ENCODE measurements at regions not wholly inside any gene's neighbourhood (a gene's known extent, or its start where the extent isn't known, plus 50 kb on each side); places are given as distances from the start of the nearest gene placed in this dataset.

DNA sequence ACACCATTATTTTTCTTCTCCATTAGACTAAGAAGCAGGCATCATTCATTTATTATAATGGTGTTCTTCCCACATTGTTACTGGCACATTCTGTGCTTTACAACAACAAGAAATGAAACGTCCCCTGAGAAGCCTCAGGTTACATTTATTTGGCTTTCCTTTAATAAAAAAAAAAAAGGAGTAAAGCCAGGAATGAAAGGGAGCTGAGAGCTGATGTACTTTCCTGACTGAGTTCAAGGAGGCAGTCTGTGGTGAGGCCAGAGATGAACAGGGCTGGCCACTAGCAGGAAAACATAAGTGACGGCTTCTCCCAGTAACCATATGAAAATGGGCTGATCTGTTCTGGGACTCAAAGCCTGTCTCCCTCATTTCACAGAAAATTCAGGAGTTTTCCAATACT, 742.1 kb downstream of the MAFB start:
- Histone ChIP-seq H3K9me3 (no peaks in the 10 kb centered on the region), H3K36me3 (no peaks in the 10 kb centered on the region), H3K4me3 (no peak overlapping the region), H3K27me3 (no peaks in the 10 kb centered on the region), H3K4me1 (no peaks in the 10 kb centered on the region), H3K27ac (no peak overlapping the region)
- intact Hi-C loops (cut with DNase I) = no loop called here
- TF ChIP-seq CTCF (IDR thresholded peaks at IDR 0.05) (no peak), POLR2AphosphoS5 (IDR thresholded peaks at IDR 0.05; ENCODE audit: insufficient read depth in 1 of 2, low read depth in 1 of 2) (no peak), POLR2A (IDR thresholded peaks at IDR 0.05) (no peak)
- no peak for DNase-seq (ENCODE audit: extremely low spot score in 2 of 2)

GRCh38 chr20:39946053-39946810, 742.8 kb downstream of the MAFB start:
- Histone ChIP-seq H3K36me3 (no peaks in the 10 kb centered on the region), H3K27ac (no peak overlapping the region), H3K9me3 (no peaks in the 10 kb centered on the region), H3K27me3 (no peaks in the 10 kb centered on the region), H3K4me3 (no peak overlapping the region), H3K4me1 (peaks cover 5% of the 10 kb centered on the region)
- TF ChIP-seq POLR2A (IDR thresholded peaks at IDR 0.05) (no peak), CTCF (IDR thresholded peaks at IDR 0.05) (no peak), POLR2AphosphoS5 (IDR thresholded peaks at IDR 0.05; ENCODE audit: insufficient read depth in 1 of 2, low read depth in 1 of 2) (no peak)
- intact Hi-C loops (cut with DNase I) = no loop called here
- DNase-seq (ENCODE audit: extremely low spot score in 2 of 2) = no peak

DNA sequence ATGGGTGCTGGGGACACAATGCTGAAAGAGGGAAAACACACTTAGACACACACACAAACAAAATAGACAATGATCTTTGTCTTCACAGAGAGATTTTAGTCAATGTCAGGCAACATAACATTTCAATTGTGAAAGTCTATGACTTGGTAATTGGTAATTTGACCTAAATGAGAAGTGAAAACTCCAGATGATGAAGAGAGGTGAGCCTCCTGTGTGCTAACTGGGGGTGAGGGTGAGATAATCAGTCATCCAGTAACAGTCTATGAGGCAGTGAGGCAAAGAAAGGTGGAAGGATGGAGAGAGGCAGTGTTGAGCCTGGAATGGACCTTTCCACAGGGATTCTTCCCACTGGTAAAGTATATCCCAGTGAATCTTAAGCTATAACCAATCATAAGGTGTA, 744.2 kb downstream of the MAFB start:
- intact Hi-C loops (cut with DNase I) = no loop called here
- DNase-seq (ENCODE audit: extremely low spot score in 2 of 2) = no peak
- Histone ChIP-seq H3K9me3 (no peaks in the 10 kb centered on the region), H3K27me3 (no peaks in the 10 kb centered on the region), H3K36me3 (no peaks in the 10 kb centered on the region), H3K27ac (no peak overlapping the region), H3K4me3 (no peak overlapping the region), H3K4me1 (peaks cover 9% of the 10 kb centered on the region)
- TF ChIP-seq POLR2AphosphoS5 (IDR thresholded peaks at IDR 0.05; ENCODE audit: insufficient read depth in 1 of 2, low read depth in 1 of 2) (no peak), POLR2A (IDR thresholded peaks at IDR 0.05) (no peak), CTCF (IDR thresholded peaks at IDR 0.05) (no peak)

- intact Hi-C loops (cut with DNase I) = no loop called here
- no peak for TF ChIP-seq POLR2AphosphoS5 (IDR thresholded peaks at IDR 0.05; ENCODE audit: insufficient read depth in 1 of 2, low read depth in 1 of 2)
- no peak for TF ChIP-seq POLR2A (IDR thresholded peaks at IDR 0.05)
- no peak for TF ChIP-seq CTCF (IDR thresholded peaks at IDR 0.05)
- peaks cover 9% of the 10 kb centered on the region for H3K4me1 ChIP-seq
Observed at GRCh38 chr20:39943336-39943735, 745.7 kb downstream of the MAFB start.

GRCh38 chr20:39941245-39941644, 747.8 kb downstream of the MAFB start:
- Histone ChIP-seq H3K9me3 (no peaks in the 10 kb centered on the region), H3K4me1 (peaks cover 9% of the 10 kb centered on the region), H3K4me3 (no peak overlapping the region), H3K27me3 (no peaks in the 10 kb centered on the region), H3K36me3 (no peaks in the 10 kb centered on the region), H3K27ac (no peak overlapping the region)
- intact Hi-C loops (cut with DNase I) = no loop called here
- TF ChIP-seq CTCF (IDR thresholded peaks at IDR 0.05) = no peak
- no peak for TF ChIP-seq POLR2AphosphoS5 (IDR thresholded peaks at IDR 0.05; ENCODE audit: insufficient read depth in 1 of 2, low read depth in 1 of 2)
- no peak for TF ChIP-seq POLR2A (IDR thresholded peaks at IDR 0.05)
- DNase-seq (ENCODE audit: extremely low spot score in 2 of 2) = no peak

More at GRCh38 chr20:39943336-39943735, 745.7 kb downstream of the MAFB start:
- Histone ChIP-seq H3K27me3 (no peaks in the 10 kb centered on the region), H3K27ac (no peak overlapping the region), H3K36me3 (no peaks in the 10 kb centered on the region), H3K9me3 (no peaks in the 10 kb centered on the region), H3K4me3 (no peak overlapping the region)
- DNase-seq (ENCODE audit: extremely low spot score in 2 of 2) = no peak
